HL-60 (cell line): ENCODE measurements at regions not wholly inside any gene's neighbourhood (a gene's known extent, or its start where the extent isn't known, plus 50 kb on each side); places are given as distances from the start of the nearest gene placed in this dataset.

ENCODE experiments used
- POLR2AphosphoS5 ChIP-seq: IDR thresholded peaks from 2 replicates; pipeline ENCODE4 v1.6.1; 2012; ENCODE audit warnings: low read depth
- TF ChIP-seq, protein P1 (sequence below): IDR thresholded peaks from one replicate; pipeline ENCODE4 v1.5.1; 2011; ENCODE audit warnings: low read length, control low read depth, inconsistent platforms; ENCODE audit not compliant: insufficient read depth
- TF ChIP-seq, protein P2 (sequence below): IDR thresholded peaks from 2 replicates; pipeline ENCODE4 v1.6.1; 2012; ENCODE audit warnings: low read depth; ENCODE audit not compliant: insufficient replicate concordance

DNA sequence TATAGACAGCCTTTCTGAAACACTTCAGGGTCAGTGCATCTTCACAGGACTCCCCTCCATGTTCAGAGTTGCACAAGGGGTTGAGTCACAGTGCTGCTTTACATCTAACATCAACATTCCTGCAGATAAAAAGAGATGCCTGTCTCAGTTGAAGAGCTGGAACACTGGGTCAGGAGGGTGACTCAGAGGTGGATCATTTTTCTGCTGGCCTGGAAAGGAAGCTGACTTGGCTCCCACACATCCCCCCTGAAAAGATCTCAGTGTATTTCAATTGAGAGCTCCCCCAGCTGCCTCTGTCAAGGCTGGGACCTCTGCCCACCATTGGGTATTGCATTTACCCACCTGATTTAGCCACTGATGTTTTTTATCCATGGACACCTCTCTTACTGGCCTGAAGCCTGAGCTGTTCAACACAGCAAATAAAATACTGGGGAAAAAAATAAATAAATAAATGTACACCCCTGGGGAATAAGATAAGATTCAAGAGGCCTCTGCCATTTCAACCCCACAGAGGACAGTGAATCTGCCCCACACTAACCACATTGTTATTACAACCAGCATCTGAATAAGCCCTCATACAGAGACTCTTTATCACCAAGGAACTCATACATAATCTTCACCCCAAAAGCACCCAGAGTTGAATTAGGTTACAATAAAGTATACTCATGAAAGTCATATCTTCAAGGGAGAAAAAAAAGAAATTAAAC, 716.4 kb downstream of the SEMA5A start:
- no peak for TF ChIP-seq POLR2AphosphoS5
- TF ChIP-seq, protein P1, sequence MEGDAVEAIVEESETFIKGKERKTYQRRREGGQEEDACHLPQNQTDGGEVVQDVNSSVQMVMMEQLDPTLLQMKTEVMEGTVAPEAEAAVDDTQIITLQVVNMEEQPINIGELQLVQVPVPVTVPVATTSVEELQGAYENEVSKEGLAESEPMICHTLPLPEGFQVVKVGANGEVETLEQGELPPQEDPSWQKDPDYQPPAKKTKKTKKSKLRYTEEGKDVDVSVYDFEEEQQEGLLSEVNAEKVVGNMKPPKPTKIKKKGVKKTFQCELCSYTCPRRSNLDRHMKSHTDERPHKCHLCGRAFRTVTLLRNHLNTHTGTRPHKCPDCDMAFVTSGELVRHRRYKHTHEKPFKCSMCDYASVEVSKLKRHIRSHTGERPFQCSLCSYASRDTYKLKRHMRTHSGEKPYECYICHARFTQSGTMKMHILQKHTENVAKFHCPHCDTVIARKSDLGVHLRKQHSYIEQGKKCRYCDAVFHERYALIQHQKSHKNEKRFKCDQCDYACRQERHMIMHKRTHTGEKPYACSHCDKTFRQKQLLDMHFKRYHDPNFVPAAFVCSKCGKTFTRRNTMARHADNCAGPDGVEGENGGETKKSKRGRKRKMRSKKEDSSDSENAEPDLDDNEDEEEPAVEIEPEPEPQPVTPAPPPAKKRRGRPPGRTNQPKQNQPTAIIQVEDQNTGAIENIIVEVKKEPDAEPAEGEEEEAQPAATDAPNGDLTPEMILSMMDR, result no peak
- TF ChIP-seq, protein P2, sequence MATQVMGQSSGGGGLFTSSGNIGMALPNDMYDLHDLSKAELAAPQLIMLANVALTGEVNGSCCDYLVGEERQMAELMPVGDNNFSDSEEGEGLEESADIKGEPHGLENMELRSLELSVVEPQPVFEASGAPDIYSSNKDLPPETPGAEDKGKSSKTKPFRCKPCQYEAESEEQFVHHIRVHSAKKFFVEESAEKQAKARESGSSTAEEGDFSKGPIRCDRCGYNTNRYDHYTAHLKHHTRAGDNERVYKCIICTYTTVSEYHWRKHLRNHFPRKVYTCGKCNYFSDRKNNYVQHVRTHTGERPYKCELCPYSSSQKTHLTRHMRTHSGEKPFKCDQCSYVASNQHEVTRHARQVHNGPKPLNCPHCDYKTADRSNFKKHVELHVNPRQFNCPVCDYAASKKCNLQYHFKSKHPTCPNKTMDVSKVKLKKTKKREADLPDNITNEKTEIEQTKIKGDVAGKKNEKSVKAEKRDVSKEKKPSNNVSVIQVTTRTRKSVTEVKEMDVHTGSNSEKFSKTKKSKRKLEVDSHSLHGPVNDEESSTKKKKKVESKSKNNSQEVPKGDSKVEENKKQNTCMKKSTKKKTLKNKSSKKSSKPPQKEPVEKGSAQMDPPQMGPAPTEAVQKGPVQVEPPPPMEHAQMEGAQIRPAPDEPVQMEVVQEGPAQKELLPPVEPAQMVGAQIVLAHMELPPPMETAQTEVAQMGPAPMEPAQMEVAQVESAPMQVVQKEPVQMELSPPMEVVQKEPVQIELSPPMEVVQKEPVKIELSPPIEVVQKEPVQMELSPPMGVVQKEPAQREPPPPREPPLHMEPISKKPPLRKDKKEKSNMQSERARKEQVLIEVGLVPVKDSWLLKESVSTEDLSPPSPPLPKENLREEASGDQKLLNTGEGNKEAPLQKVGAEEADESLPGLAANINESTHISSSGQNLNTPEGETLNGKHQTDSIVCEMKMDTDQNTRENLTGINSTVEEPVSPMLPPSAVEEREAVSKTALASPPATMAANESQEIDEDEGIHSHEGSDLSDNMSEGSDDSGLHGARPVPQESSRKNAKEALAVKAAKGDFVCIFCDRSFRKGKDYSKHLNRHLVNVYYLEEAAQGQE, result no peak
